GM12873 (cell line): ENCODE measurements at regions not wholly inside any gene's neighbourhood (a gene's known extent, or its start where the extent isn't known, plus 50 kb on each side); places are given as distances from the start of the nearest gene placed in this dataset.

ENCODE experiments used
- TF ChIP-seq, protein P1 (sequence below): IDR thresholded peaks from 2 replicates; pipeline ENCODE4 v1.5.1; 2012; ENCODE audit warnings: low read depth, mild to moderate bottlenecking, moderate library complexity, low read length, control low read depth; ENCODE audit not compliant: insufficient read depth; ENCODE audit errors: missing control alignments

DNA sequence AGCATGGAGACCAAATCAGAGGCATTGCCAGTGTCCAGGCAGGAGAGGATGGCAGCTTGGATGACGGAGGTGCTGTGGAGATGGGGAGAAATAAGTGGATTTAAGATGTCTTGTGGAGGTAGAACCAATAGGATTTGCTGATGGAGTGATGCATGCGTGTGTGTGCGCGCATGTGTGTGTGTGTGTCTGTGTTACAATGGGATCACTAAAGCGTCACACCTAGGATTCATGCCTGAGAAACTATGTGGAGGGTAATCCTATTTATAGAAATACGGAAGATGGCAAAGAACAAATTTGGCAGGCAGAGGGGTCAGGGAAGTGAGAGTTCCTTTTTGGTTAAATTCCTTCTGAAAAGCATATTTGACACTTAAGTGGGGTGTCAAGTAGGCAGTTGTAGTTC is 64.8 kb upstream of the ARL8B start:
- TF ChIP-seq, protein P1, sequence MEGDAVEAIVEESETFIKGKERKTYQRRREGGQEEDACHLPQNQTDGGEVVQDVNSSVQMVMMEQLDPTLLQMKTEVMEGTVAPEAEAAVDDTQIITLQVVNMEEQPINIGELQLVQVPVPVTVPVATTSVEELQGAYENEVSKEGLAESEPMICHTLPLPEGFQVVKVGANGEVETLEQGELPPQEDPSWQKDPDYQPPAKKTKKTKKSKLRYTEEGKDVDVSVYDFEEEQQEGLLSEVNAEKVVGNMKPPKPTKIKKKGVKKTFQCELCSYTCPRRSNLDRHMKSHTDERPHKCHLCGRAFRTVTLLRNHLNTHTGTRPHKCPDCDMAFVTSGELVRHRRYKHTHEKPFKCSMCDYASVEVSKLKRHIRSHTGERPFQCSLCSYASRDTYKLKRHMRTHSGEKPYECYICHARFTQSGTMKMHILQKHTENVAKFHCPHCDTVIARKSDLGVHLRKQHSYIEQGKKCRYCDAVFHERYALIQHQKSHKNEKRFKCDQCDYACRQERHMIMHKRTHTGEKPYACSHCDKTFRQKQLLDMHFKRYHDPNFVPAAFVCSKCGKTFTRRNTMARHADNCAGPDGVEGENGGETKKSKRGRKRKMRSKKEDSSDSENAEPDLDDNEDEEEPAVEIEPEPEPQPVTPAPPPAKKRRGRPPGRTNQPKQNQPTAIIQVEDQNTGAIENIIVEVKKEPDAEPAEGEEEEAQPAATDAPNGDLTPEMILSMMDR, result no peak

DNA sequence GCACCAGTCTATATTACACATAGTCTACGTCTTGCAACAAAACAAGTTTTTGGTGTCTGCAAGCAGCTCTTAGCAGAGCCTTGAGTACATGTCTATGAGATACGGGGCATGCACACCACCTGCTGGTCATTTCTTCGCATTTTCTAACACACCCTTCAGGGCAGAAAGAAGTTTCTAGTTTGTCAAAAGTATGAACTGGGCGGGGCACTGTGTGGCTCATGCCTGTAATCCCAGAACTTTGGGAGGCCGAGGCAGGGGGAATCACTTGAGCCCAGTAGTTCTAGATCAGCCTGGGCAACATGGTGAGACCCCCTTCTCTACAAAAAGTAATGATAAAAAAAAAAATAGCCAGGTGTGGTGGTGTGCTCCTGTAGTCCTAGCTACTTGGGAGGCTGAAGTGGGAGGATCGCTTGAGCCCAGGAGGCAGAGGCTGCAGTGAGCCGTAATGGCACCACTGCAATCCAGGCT is 64.2 kb upstream of the ARL8B start:
- TF ChIP-seq, protein P1, result peak; percentile 82

DNA sequence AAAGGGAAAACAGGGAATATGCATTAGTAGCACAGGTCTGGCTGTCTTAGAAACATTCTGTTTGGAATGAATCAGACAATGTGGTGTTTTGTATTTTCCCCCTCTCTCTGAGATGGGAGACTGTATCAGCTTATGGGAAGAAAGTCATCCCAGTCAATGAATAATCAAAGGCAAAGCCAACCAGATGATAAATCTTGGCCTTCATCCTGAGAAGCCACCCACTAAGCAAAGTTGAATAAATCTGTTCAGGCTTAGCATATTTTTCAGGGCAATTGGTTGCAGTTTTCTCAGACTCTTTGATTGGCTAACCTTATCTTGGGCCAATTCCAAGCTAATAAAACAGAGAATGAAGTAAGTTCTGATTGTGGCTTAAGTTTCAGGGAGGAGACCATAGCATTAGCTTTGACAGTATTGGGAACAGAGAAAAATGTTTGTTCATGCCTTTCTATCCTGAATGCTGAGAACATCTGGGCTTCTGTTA is 63.6 kb upstream of the ARL8B start:
- TF ChIP-seq, protein P1, result no peak

DNA sequence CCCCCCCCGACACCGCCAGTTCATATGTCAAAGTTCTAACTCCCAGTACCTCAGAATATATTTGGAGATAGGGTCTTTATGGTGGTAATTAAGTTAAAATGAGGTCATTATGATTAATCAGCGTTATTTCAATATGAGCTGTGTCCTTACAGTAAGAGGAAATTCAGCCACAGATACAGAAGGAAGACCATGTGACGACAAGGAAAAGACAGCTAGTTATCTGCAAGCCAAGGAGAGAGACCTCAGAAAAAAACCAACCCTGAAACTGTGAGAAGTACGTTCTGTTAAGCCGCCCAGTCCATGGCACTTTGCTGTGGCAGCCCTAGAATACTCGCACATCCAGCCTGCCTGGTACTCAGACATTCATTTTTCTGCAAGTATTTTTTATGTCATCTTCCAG is 62.3 kb upstream of the ARL8B start:
- TF ChIP-seq, protein P1, result no peak

DNA sequence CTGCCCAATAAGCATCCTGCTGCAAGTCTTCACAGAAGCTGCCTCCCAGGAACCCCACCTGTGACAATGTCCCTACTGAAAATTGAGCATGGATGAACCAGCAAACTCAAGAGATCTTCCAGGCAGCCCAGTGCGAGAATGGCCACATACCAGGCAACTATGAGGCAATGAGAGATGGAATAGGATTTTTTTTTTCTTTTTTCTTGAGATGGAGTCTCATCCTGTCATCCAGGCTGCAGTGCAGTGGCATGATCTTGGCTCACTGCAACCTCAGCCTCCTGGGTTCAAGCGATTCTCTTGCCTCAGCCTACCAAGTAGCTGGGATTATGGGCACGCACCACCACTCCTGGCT is 60.9 kb upstream of the ARL8B start:
- TF ChIP-seq, protein P1, result no peak

DNA sequence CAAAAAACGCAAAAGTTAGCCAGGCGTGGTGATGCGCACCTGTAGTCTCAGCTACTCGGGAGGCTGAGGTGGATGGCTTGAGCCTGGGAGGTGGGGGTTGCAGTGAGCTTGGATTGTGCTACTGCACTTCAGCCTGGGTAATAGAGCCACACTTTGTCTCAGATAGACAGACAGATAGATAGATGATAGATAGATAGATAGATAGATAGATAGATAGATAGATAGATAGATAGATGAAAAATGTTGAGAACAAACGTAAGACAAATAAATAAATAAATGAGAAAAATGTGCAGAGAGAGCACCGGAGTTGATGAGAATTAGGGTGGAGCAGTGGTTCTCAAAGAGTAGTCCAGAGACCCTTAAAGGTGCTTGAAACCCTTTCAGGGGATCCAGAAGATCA is 58.4 kb upstream of the ARL8B start:
- TF ChIP-seq, protein P1, result no peak

DNA sequence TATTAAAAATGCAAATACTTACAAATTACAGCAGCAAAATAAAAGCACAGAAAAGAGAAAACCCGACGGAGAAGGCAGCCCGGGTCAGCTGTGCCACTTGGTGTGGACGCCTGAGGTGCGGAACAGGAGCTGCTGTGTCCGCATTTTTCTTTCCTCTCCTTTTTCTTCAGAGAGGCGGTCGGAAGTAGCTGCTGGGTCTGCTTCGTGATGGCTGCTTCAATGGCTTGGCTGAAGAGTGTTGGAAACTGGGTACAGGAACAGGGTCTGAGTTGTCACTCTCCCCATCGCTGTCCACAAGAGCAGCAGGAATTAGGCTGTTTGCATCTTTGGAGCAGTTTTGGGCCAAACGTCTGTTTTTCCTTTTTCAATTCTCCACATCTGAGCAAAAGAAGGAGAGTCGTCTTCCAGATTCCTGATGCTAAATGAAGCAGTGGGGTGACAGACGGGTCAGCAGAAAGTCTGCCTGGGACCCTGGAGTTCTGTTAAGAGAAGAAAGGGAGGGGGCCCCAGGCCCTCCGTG is 53.5 kb upstream of the ARL8B start:
- TF ChIP-seq, protein P1, result no peak
